Activated naive CD4-positive, alpha-beta T cell treated with anti-CD3 and anti-CD28 coated beads, Interleukin-2, amount 50 U/mL, for 72 hours (primary cell): ENCODE measurements at regions not wholly inside any gene's neighbourhood (a gene's known extent, or its start where the extent isn't known, plus 50 kb on each side); places are given as distances from the start of the nearest gene placed in this dataset.

Source experiments
- ATAC-seq, 2 donors: fragments of 150-1000 bp; cut with Tn5 transposase; 2 replicates each; pipeline ENCODE4 v1.10.0; 2021; ENCODE audit warnings: mild to moderate bottlenecking in 2 of 2, moderate library complexity in 2 of 2
- DNase-seq, 2 donors: peaks; one replicate each; pipeline ENCODE4 v3.0.0; 2021 to 2022; ENCODE audit warnings: low spot score in 2 of 2
- H3K27ac Mint-ChIP-seq, 2 donors: one replicate each; pipeline ENCODE4 v1.8.0; 2022; ENCODE audit warnings: mild to moderate bottlenecking in 2 of 2, mixed read lengths in 2 of 2
- H3K36me3 Mint-ChIP-seq, 2 donors: one replicate each; pipeline ENCODE4 v1.8.0; 2022; ENCODE audit warnings: mixed read lengths in 2 of 2
- H3K9me3 Mint-ChIP-seq, 2 donors: one replicate each; pipeline ENCODE4 v1.8.0; 2022; ENCODE audit warnings: mixed read lengths in 2 of 2

DNA sequence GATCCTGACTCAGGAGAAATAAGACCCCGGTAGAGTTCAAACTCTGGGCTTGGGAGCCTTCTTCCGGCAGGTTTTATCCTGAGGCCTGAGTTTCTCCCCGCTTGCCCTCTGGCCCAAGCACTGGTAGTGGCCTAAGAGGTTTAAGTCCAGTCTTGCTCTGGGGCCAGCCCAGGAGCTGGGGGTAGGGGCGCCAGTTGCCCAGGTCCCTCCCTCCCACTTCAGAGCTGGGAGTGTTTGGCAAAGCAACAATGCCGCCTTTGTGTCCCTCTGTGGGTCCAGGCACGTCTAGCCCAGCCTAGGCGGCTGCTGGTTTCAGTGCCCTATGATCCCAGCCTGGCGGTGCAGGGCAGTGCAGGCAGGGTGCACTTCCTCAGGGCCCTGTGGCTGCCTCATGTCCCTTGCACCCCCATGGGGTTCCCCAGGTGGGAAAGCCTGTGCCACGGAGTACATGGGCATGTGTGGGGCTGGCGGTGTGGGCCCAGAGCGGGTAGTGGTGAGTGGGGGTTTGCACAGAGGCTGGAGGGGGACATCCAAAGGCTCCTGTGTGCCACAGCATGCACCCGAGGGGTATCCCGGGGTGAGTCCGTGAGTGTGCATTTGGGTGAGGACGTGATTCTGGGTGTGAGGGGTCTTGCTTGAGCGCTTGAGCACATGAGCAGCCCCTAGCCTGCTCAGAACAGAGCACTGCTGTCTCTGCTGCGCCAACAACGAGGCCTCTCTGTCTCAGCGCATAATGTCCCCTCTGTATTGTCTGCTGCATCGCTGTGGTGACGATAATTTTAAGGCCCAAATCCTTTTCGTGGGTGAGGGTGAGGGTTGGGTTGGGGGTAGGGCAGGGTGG lies 61.7 kb upstream of the PSD2 start:
- ATAC-seq (no peak), DNase-seq (no peak)
- no peaks in the 10 kb centered on the region for H3K9me3 Mint-ChIP-seq
- no peak overlapping the region for H3K27ac Mint-ChIP-seq
- no peaks in the 10 kb centered on the region for H3K36me3 Mint-ChIP-seq

DNA sequence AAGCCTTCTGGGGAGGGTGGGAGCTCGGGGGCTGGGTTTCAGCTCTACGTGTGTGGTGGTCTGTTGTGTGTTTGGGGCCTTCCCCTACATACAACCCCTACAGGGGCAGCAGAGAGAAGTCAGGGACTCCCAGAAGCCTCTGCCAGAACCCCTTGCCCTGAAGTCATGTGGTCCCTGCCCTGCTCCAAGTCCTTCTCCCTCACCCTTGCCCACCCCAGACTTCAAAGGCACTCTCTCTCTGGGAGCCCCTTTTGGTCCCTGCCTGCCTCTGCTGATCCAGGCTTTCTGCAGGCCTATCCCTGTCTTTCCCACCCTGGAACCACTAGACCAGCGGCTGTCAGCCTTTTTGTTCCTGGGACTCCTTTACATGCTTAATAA lies 61.1 kb upstream of the PSD2 start:
- Mint-ChIP-seq H3K36me3 (no peaks in the 10 kb centered on the region), H3K9me3 (no peaks in the 10 kb centered on the region), H3K27ac (no peak overlapping the region)
- no peak for ATAC-seq
- no peak for DNase-seq

DNA sequence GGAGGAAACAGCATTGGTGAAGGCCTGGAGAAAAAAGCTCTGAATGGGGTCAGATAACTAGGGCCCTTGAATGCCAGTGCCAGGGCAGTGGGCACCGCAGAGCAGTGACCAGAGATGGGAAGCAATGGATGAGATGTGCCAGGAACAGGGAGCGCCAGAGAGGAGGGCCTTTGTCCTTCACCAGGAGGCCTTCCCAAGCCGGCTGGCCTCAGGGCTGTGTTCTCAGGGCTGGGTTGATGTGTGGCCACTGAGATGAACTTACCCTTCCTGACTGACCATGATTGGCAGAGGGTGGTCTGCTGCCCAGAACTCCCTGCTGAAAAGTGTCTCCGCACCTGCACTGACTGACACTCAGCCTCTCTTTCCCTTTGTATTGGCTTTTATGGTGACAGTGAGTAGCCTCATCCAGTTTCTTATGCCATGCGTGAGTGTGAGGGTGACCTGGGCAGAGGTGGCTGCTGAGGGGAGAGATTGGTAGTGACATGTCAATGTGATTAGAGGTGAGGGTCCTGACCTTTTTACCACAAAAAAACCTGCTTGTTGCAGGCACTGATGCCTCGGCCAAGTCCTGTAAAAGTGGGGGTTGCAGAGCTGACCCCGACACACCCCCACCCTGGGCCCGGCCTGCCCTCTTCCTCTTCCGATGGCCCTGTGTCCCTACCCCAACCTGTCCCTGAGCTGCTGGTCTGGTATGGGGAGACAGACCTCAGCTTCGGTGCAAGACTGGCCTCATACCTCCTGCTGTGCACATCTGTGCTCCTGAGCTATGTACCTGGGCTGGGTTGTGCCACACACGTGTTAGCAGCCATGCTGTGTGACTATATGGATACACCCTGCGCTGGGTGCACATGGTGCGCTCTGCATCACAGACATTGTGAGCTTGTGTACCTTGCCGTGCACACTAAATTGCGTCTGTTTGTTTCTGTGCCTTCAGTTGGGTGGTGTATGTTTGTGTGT lies 57.1 kb upstream of the PSD2 start:
- Mint-ChIP-seq H3K27ac (peak overlapping the region in 1 of 2 donors; percentile 5), H3K9me3 (no peaks in the 10 kb centered on the region), H3K36me3 (no peaks in the 10 kb centered on the region)
- ATAC-seq: no peak
- DNase-seq: no peak

DNA sequence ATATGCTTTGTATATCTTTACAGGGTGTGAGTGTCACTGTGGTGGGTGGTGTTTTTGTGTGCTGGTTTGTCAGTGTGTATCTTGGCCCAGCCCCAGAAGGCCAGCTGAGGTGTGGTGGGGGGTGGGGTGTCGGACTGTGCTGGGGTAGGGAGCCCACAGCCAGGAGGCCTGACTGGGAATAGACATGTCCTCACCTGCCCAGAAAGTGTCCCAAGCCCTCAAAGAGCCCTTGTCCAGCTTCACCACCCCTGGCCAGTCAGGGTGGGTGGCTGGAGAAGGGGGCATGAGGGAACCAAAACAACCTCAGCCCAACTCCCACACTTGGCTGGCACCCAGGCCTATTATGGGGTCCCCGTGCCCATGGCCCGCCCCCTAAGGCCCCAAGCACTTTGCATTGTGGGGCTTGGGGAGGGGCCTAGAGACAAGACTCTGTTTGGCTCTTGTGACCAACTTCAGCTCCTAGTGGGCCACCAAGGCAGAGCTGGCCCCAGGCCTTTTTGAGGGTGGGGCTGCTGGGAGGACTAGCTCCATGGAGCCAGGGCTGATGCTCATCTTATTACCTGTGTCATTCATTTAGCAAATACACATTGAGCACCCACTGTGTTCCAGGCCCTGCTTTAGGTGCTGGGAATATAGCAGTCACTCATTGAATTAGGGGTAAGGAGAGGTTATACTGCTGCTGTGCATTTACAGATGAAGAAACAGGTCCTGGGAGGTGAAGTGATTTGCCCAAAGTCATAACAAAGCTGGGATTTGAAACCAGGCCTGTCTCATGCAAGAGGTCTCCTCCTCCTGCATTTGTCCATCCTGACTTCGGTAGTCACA lies 56.2 kb upstream of the PSD2 start:
- no peaks in the 10 kb centered on the region for H3K9me3 Mint-ChIP-seq
- no peak for ATAC-seq
- DNase-seq: no peak
- H3K36me3 Mint-ChIP-seq: no peaks in the 10 kb centered on the region
- peak overlapping the region in 1 of 2 donors; percentile 5 for H3K27ac Mint-ChIP-seq

DNA sequence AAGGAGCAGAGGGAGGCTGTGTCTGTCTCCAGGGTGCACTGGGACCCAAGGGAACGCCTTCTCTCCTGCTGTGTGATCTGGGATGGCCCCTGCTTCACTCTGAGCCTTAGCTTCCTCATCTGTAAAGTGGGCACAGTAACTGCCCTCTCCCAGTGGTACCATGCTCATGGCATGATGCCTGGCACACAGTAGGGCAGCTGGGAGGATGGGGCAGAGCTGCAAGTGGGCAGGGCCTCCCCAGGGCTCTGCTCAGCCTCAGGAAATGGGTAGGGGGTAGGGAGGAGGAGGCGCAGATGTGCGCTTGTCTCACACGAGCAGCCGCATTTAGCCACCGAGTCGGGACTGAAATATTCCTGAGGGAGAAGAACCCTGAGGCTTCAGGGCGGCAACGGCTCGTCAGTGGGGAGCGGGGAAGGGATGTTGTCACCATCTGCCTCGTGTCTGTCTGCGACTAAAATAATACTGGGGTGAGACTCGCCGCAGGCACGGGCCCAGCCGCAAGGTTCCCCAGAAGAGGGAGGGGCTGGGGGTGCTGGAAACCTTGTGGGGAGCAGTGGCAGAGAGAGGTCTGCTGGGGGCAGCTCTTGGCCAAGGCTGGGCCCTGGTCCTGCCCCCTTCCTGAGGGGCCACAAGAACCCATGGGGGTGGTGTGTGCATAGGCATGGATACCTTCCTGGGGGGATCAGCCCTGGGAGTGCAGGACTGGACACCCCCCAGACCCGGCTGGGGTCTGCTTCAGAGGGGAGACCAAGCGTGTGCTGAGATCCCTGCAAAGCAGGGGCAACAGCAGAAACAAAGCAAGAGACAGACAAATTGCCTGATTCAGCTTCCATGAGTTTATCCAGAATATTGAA lies 55.2 kb upstream of the PSD2 start:
- Mint-ChIP-seq H3K9me3 (no peaks in the 10 kb centered on the region), H3K27ac (peak overlapping the region in 1 of 2 donors; percentile 5), H3K36me3 (no peaks in the 10 kb centered on the region)
- DNase-seq (no peak), ATAC-seq (no peak)

DNA sequence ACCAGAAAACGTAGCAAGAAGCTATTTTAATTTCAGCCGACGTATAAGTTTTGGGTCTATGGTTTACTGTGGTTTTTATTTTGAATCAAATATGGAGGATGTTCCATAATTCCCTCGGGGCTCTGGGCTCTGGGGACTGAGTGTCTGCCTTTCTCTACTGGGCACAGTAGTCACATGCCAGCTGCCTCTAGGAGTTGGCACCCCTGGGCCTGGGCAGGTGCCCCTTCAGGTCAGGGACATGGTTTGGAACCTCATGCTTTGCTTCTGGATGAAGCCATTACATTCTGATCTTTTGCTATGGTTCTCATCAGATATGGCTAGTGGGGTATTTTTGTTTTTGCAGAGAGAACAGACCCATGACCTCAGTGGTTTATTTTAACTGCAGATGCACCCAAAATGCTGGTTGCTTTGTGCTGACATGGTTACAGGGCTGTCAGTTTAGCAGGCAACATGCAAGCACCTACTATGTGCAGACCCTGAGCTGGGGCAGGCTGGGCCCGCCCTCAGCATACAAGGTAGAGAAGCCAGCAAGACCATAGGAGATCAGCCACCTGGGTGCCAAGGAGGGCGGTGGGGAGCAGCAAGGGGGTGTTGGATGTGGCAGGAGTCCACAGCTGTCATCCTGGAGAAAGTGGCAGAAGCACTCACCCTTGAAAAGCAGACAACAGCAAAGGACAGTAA lies 54.5 kb upstream of the PSD2 start:
- H3K36me3 Mint-ChIP-seq: no peaks in the 10 kb centered on the region
- no peak for DNase-seq
- ATAC-seq: no peak
- H3K27ac Mint-ChIP-seq: no peak overlapping the region
- no peaks in the 10 kb centered on the region for H3K9me3 Mint-ChIP-seq

DNA sequence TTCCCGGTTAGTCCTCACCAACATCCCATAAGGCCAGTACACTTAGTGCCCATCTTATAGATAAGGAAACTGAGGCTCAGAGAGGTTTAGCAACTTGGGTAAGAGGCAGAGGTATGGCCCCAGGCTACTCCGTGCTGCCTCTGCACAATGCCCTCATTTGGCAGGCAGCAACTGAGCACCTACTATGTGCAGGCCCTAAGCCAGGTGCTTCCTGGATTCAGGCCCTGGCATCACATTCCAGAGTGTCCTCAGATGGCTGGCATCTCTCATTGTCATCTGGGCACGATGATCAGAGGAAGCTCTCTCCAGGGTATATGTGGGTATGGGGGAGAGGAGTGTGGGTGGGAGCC lies 53.8 kb upstream of the PSD2 start:
- no peak overlapping the region for H3K27ac Mint-ChIP-seq
- ATAC-seq (no peak), DNase-seq (no peak)
- no peaks in the 10 kb centered on the region for H3K36me3 Mint-ChIP-seq
- no peaks in the 10 kb centered on the region for H3K9me3 Mint-ChIP-seq

DNA sequence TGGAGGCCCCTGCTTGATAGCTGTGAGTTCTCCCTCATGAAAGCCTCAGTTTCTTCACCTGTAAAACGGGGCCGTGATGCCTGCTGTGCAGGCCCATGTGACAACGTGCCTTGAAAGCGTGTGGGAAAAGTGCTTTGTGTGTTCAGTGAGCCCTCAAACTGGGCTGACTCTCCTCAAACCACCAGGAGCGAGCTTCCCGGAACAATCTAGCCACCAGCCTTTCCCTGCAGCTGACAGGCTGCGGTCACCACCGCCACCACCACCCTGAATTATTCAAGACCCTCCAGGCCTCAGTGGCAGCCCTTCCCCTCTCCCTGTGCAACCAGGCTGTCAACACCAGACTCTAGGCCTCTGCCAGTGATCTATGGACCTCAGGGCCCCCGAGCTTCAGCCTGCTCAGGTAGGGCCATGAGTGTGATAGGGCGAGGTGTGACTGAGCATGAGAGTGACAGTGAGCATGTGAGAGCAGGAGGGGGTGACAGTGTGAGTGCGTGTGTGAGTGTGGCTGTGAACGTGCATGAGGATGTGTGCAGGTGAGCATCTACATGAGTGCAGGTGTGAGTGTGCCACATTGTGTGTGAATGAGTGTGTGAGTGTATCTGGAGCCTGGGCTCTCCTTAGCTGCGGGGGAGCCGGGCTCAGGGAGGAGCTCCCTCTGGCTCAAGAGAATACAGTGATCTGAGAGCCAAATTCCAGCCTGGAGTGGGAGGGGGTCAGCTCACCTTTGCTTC lies 53.3 kb upstream of the PSD2 start:
- DNase-seq (no peak), ATAC-seq (no peak)
- no peak overlapping the region for H3K27ac Mint-ChIP-seq
- H3K9me3 Mint-ChIP-seq: no peaks in the 10 kb centered on the region
- H3K36me3 Mint-ChIP-seq: no peaks in the 10 kb centered on the region

DNA sequence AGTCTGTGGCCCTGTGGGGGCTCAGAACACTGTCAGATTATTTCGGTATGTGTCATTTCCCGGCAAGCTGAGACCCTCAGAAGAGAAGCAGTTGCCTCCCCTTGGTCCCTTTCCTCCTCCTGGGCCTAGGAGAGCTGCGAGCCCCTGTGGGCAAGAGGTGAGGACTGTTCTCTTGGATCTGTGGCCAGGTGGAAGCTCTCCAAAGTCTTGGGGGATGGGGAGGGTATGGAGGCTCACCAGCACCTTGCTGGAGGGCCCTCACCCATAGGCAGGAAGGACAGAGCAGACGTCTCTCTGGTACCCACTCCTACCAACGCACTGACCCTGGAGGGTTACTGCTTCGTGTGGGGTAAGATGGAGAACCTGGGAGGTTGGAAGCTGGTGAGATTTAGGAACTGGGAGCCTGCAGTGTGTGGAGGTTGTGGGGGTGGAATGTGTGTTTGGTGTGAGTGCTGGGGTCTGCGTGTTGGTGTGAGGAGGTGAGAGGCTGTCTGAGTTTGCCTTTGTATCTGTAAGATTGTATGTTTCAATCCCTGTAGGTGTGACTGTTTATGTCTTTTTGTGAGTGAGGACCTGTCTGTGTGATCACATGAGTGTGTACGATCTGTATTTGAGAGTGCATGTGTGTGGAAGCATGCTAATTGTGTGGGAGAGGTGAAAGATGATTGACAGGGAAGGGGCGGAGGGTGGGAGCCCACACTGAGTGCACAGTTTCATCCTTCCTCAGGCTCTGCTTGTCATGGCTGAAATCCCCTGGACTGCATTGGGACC lies 52.4 kb upstream of the PSD2 start:
- no peak for ATAC-seq
- H3K36me3 Mint-ChIP-seq: no peaks in the 10 kb centered on the region
- H3K9me3 Mint-ChIP-seq: no peaks in the 10 kb centered on the region
- no peak overlapping the region for H3K27ac Mint-ChIP-seq
- DNase-seq: no peak

DNA sequence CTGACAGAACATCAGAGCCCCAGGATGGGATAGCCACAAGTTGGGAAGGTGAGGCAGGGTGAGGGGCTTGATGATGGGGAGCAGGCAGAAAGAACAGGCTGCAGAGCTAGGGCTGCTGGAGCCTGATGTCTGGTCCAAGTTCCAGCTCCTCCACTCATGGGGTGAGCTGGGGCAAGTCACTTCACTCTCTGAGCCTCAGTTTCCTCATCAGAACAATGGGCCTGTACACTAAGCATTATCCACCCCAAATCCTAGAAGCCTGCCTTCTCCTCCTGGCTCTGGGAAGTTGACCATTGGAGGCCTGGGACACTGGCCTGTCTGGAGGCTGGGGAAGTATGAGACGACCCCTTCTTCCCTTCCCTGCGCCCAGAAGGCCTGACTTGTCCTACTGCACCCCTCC lies 51.8 kb upstream of the PSD2 start:
- DNase-seq (no peak), ATAC-seq (no peak)
- no peaks in the 10 kb centered on the region for H3K9me3 Mint-ChIP-seq
- no peak overlapping the region for H3K27ac Mint-ChIP-seq
- no peaks in the 10 kb centered on the region for H3K36me3 Mint-ChIP-seq

DNA sequence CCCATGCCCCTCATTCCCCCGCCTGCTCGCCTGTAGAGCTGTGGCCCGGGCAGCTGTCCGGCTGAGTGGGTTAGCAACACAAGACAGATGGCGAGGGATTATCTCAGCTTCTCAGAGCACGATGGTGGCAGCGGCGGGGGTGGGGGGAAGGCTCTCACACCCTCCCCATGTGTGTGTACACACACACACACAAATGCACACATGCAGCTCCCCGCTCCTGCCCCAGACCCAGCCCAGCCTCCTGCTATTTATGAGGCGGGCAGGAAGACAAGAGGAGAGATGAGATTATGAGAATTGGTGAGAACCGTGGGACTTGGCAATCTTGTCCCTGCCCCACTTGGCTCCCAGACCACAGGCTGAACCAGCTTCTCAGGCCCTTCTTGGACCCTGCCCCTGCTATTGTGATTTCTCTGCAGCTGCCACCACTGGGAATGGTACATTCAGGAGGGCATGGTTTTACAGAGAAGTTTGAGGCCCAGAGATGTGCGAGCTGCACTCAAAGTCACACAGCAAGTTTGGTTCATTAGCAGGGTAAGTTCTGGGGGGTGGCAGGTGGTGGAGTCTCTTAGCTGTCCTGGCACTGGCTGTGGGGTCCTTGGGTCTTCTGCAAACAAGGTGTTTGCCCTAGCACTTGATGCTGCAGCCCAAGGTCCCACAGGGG lies 51.0 kb upstream of the PSD2 start:
- ATAC-seq (no peak), DNase-seq (no peak)
- Mint-ChIP-seq H3K27ac (no peak overlapping the region), H3K36me3 (no peaks in the 10 kb centered on the region), H3K9me3 (no peaks in the 10 kb centered on the region)

DNA sequence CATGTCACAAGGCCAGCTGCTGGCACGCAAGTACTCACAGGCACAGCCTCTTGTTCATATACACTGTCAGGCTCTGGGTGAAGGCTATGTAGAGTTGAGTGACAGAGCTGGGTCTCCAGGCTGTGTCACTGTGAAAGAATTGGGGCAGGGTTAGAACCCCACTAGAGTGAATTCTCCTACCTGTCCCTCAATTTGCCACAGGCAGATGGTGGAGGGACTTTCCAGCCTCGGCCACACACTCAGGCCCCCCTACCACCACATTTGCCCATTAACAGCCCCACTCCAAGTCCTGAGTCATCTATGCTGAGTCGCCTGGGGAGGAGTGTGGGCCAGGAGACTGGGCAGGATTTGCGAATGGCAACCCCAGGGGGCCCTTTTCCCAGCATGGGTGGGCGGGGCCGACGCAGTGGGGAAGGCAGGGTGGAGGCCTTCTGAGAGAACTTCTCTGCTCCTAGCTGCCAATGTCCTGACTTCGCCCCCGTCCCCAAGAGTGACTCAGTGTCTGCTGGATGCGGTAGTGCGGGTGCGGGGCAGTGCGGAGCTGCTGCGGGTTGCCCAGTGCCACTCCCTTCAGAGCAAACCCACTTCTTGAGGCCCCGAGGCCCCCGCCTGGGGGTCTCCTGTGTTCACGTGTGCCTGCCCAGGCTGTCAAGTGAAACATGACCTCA lies 50.3 kb upstream of the PSD2 start:
- ATAC-seq: no peak
- no peak for DNase-seq
- H3K9me3 Mint-ChIP-seq: no peaks in the 10 kb centered on the region
- no peak overlapping the region for H3K27ac Mint-ChIP-seq
- H3K36me3 Mint-ChIP-seq: no peaks in the 10 kb centered on the region

DNA sequence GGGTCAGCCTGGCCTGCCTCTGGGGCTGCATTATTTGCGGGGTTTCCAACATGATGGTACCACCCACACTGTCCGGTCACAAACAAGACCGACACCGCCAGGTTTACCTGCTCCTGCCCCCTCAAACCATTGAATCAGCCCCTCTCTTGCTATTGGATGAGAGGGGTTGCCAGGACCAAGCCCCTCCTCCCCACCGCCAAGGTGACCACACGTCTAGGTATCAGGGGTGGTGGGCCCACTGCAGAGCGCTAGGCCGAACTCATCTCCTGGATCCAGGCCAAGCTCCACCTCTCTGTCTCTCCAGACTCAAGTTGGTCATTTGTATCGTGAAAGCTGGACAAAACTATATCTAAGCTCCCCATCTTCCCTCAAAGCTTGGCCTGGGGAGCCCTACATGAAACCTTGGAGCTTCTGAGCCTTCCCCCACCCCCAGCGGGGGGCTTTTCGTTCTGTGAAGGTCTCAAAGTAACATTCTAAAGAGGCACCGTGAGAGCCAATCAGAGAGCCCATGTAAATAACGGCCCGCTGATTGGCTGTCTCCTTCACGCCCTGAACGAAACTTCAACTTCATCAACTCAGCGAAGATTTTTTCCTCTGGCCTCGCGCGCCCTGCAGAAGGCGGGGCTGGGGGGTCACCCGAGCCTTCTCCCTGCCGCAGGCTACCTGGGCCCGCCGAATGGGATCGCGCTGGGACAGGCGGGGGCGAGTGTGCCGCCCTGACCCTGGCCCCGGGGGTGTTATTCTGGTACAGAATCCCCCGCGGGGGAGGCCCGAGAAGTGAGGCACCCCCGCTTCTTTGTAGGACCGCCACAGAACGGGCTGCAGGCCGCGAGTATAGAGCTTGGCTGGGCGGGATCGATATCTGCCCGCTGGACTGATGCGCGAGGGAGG lies 49.6 kb upstream of the PSD2 start:
- H3K27ac Mint-ChIP-seq: peak overlapping the region in 1 of 2 donors; percentile 30
- peak in 1 of 2 donors; percentile 59 for ATAC-seq

More for the DNA sequence above, 49.6 kb upstream of the PSD2 start:
- Mint-ChIP-seq H3K36me3 (no peaks in the 10 kb centered on the region), H3K9me3 (no peaks in the 10 kb centered on the region)
- peak in 1 of 2 donors; percentile 35 for DNase-seq
